Natural killer cell (primary cell): ENCODE measurements at regions not wholly inside any gene's neighbourhood (a gene's known extent, or its start where the extent isn't known, plus 50 kb on each side); places are given as distances from the start of the nearest gene placed in this dataset.

ENCODE experiments used
- ATAC-seq, 3 donors: fragments of 150-1000 bp in 2 of 3; fragments of 200-7000 bp in 1 of 3; cut with Tn5 transposase; 1 replicate in 1 of 3; 2 replicates in 2 of 3; pipeline ENCODE4 v1.10.0; 2021; ENCODE audit warnings: mild to moderate bottlenecking in 2 of 3, moderate library complexity in 2 of 3
- DNase-seq, 2 donors: peaks; one replicate each; pipeline versions ENCODE4 v3.0.0 to v3.0.0-alpha.2; 2013 to 2021; ENCODE audit warnings: mixed read lengths in 1 of 2
- H3K27ac ChIP-seq: one replicate; pipeline ENCODE4 v1.5.1; 2013; ENCODE audit warnings: mild to moderate bottlenecking, low read length
- H3K27me3 ChIP-seq: one replicate; pipeline ENCODE4 v1.6.1; 2013; ENCODE audit warnings: low read length; ENCODE audit not compliant: control insufficient read depth, insufficient read depth
- H3K36me3 ChIP-seq: one replicate; pipeline ENCODE4 v1.6.1; 2013; ENCODE audit warnings: low read length; ENCODE audit not compliant: control insufficient read depth, insufficient read depth
- H3K4me1 ChIP-seq: one replicate; pipeline ENCODE4 v1.6.1; 2013; ENCODE audit warnings: low read length; ENCODE audit not compliant: control insufficient read depth, insufficient read depth
- H3K4me3 ChIP-seq: one replicate; pipeline ENCODE4 v1.5.1; 2013; ENCODE audit warnings: low read length
- H3K9me3 ChIP-seq: one replicate; pipeline ENCODE4 v1.6.1; 2013; ENCODE audit warnings: low read length; ENCODE audit not compliant: control insufficient read depth, insufficient read depth
- H3K27ac Mint-ChIP-seq, 2 donors: one replicate each; pipeline ENCODE4 v1.8.0; 2022; ENCODE audit warnings: mild to moderate bottlenecking in 2 of 2, mixed read lengths in 2 of 2, moderate library complexity in 1 of 2
- H3K27me3 Mint-ChIP-seq, 2 donors: one replicate each; pipeline ENCODE4 v1.8.0; 2022; ENCODE audit warnings: low read depth in 2 of 2, mixed read lengths in 2 of 2
- H3K36me3 Mint-ChIP-seq: one replicate; pipeline ENCODE4 v1.8.0; 2022; ENCODE audit warnings: mixed read lengths
- H3K4me1 Mint-ChIP-seq, 2 donors: one replicate each; pipeline ENCODE4 v1.8.0; 2022; ENCODE audit warnings: mixed read lengths in 2 of 2
- H3K4me3 Mint-ChIP-seq: one replicate; pipeline ENCODE4 v1.8.0; 2022; ENCODE audit warnings: mild to moderate bottlenecking, moderate library complexity, mixed read lengths
- H3K9me3 Mint-ChIP-seq, 2 donors: one replicate each; pipeline ENCODE4 v1.8.0; 2022; ENCODE audit warnings: mixed read lengths in 2 of 2
- CTCF ChIP-seq: fragments of 200-600 bp; IDR thresholded peaks from one replicate; pipeline ENCODE4 v1.8.0; 2022; ENCODE audit warnings: antibody characterized with exemption
- WGBS: methylation state at CpG from one replicate; pipeline ENCODE4 v1.1.7; 2013; ENCODE audit warnings: missing lambda C conversion rate; ENCODE audit not compliant: insufficient coverage; 5-methylcytosine and 5-hydroxymethylcytosine counted together
- intact Hi-C: fragments of 100-400 bp; cut with micrococcal nuclease; formaldehyde crosslinking; loops from one replicate; pipeline ENCODE4 v1.14.2; 2022

GRCh38 chr6:104326173-104327001, 533.3 kb downstream of the HACE1 start:
- peaks cover 0 to 3% of the 10 kb centered on the region in 2 donors for H3K9me3 Mint-ChIP-seq
- intact Hi-C loops, result no loop called here
- H3K27me3 Mint-ChIP-seq, result no peaks in the 10 kb centered on the region
- H3K4me1 ChIP-seq, result no peaks in the 10 kb centered on the region
- WGBS, result 76% methylated on average over 6 of the region's 7 CpGs
- H3K27me3 ChIP-seq, result no peaks in the 10 kb centered on the region
- no peaks in the 10 kb centered on the region for H3K36me3 Mint-ChIP-seq
- no peak overlapping the region for H3K27ac ChIP-seq
- no peak for DNase-seq
- H3K9me3 ChIP-seq, result no peaks in the 10 kb centered on the region
- no peak for ATAC-seq
- H3K36me3 ChIP-seq, result no peaks in the 10 kb centered on the region
- no peak for TF ChIP-seq CTCF
- H3K4me3 ChIP-seq, result no peak overlapping the region
- no peak overlapping the region for H3K4me3 Mint-ChIP-seq
- no peak overlapping the region for H3K27ac Mint-ChIP-seq
- H3K4me1 Mint-ChIP-seq, result no peaks in the 10 kb centered on the region

GRCh38 chr6:104325341-104326172, 534.2 kb downstream of the HACE1 start:
- no peak overlapping the region for H3K27ac Mint-ChIP-seq
- H3K4me1 Mint-ChIP-seq, result no peaks in the 10 kb centered on the region
- ATAC-seq (no peak), DNase-seq (no peak)
- no peaks in the 10 kb centered on the region for H3K27me3 Mint-ChIP-seq
- H3K36me3 Mint-ChIP-seq, result no peaks in the 10 kb centered on the region
- no peak for TF ChIP-seq CTCF
- Histone ChIP-seq H3K4me3 (no peak overlapping the region), H3K36me3 (no peaks in the 10 kb centered on the region), H3K27me3 (no peaks in the 10 kb centered on the region), H3K27ac (no peak overlapping the region), H3K9me3 (no peaks in the 10 kb centered on the region), H3K4me1 (no peaks in the 10 kb centered on the region)
- no peak overlapping the region for H3K4me3 Mint-ChIP-seq
- intact Hi-C loops, result no loop called here
- H3K9me3 Mint-ChIP-seq, result peaks cover 0 to 3% of the 10 kb centered on the region in 2 donors
- 25% methylated on average over 8 of the region's 9 CpGs for WGBS

- no peak for DNase-seq
- intact Hi-C loops, result no loop called here
- no peak overlapping the region for H3K4me3 ChIP-seq
- H3K27ac ChIP-seq, result no peak overlapping the region
- Mint-ChIP-seq H3K9me3 (peaks cover 0 to 3% of the 10 kb centered on the region in 2 donors), H3K27ac (no peak overlapping the region), H3K4me3 (no peak overlapping the region), H3K27me3 (no peaks in the 10 kb centered on the region), H3K36me3 (no peaks in the 10 kb centered on the region), H3K4me1 (no peaks in the 10 kb centered on the region)
- no peaks in the 10 kb centered on the region for H3K36me3 ChIP-seq
- 100% methylated on average over 1 of the region's 1 CpG for WGBS
- no peak for ATAC-seq
- no peaks in the 10 kb centered on the region for H3K4me1 ChIP-seq
- no peak for TF ChIP-seq CTCF
- no peaks in the 10 kb centered on the region for H3K27me3 ChIP-seq
- no peaks in the 10 kb centered on the region for H3K9me3 ChIP-seq
These were observed 535.4 kb downstream of the HACE1 start for GRCh38 chr6:104324301-104324700.
